IMR-90 (cell line): ENCODE measurements at regions not wholly inside any gene's neighbourhood (a gene's known extent, or its start where the extent isn't known, plus 50 kb on each side); places are given as distances from the start of the nearest gene placed in this dataset.

Source experiments
- ATAC-seq: fragments of 200-7000 bp; cut with Tn5 transposase; 2 replicates; pipeline ENCODE4 v1.9.1; 2020; ENCODE audit warnings: low read depth, mild to moderate bottlenecking, moderate library complexity
- BruUV-seq: library from RNA; stranded (reverse); fragments of 400-500 nt; replicated peaks from 2 replicates; lab custom pipeline; 2021; lab: Mats Ljungman, UMichigan
- CTCF ChIA-PET: fragments of 300-600 bp; formaldehyde crosslinking; extraction: SDS; loops from one replicate; lab custom pipeline; 2021; ENCODE audit warnings: antibody characterized with exemption; lab: Yijun Ruan, JAX
- POLR2A ChIA-PET: fragments of 300-600 bp; sonication (Branson Sonifier 250); formaldehyde crosslinking; loops from one replicate; lab custom pipeline; 2022; ENCODE audit warnings: antibody characterized with exemption; ENCODE audit not compliant: unreplicated experiment; lab: Charles Lee
- DNase-seq: peaks from one replicate; pipeline ENCODE4 v3.0.0; 2013
- H2AFZ ChIP-seq: replicated peaks from 2 replicates; pipeline ENCODE3; 2013; ENCODE audit warnings: low read length, mild to moderate bottlenecking; ENCODE audit not compliant: poor library complexity
- H2AK5ac ChIP-seq: 2 replicates; pipeline ENCODE4 v1.6.1; 2013; ENCODE audit warnings: low read depth, low read length, inconsistent platforms
- H2AK9ac ChIP-seq: replicated peaks from 2 replicates; pipeline ENCODE3; 2013; ENCODE audit warnings: mild to moderate bottlenecking, low read depth, low read length, moderate library complexity; ENCODE audit not compliant: poor library complexity
- H2BK120ac ChIP-seq: 2 replicates; pipeline ENCODE4 v1.6.1; 2013; ENCODE audit warnings: low read depth, low read length, inconsistent platforms
- H2BK15ac ChIP-seq: 3 replicates; pipeline ENCODE4 v1.6.1; 2013; ENCODE audit warnings: low read depth, low read length, inconsistent platforms
- H2BK20ac ChIP-seq: 2 replicates; pipeline ENCODE4 v1.6.1; 2013; ENCODE audit warnings: low read depth, mild to moderate bottlenecking, inconsistent platforms, low read length, moderate library complexity
- H2BK5ac ChIP-seq: 2 replicates; pipeline ENCODE4 v1.6.1; 2013; ENCODE audit warnings: mild to moderate bottlenecking, low read depth, low read length, inconsistent platforms; ENCODE audit not compliant: poor library complexity, severe bottlenecking
- H3K14ac ChIP-seq: replicated peaks from 2 replicates; pipeline ENCODE4 v1.6.1; 2013; ENCODE audit warnings: low read depth, low read length, inconsistent platforms
- H3K18ac ChIP-seq: 2 replicates; pipeline ENCODE4 v1.6.1; 2013; ENCODE audit warnings: low read depth, low read length, control low read depth
- H3K23ac ChIP-seq: 2 replicates; pipeline ENCODE4 v1.6.1; 2013; ENCODE audit warnings: low read depth, low read length, inconsistent platforms
- H3K27ac ChIP-seq: 2 replicates; pipeline ENCODE4 v1.5.1; 2013; ENCODE audit warnings: mild to moderate bottlenecking, control low read depth, low read length; ENCODE audit not compliant: insufficient read depth
- H3K27me3 ChIP-seq: 2 replicates; pipeline ENCODE4 v1.6.1; 2013; ENCODE audit warnings: low read length; ENCODE audit not compliant: control insufficient read depth, insufficient read depth
- H3K36me3 ChIP-seq: 2 replicates; pipeline ENCODE4 v1.6.1; 2013; ENCODE audit warnings: low read length, mixed read lengths; ENCODE audit not compliant: control insufficient read depth, insufficient read depth
- H3K4ac ChIP-seq: 2 replicates; pipeline ENCODE4 v1.6.1; 2013; ENCODE audit warnings: low read depth, low read length, inconsistent platforms
- H3K4me1 ChIP-seq: 2 replicates; pipeline ENCODE4 v1.6.1; 2013; ENCODE audit warnings: low read length, mixed read lengths; ENCODE audit not compliant: control insufficient read depth, insufficient read depth
- H3K4me2 ChIP-seq: 2 replicates; pipeline ENCODE4 v1.6.1; 2013; ENCODE audit warnings: low read depth, mild to moderate bottlenecking, control low read depth, low read length, moderate library complexity
- H3K4me3 ChIP-seq: 2 replicates; pipeline ENCODE4 v1.5.1; 2013; ENCODE audit warnings: low read depth, mild to moderate bottlenecking, control low read depth, low read length, moderate library complexity; ENCODE audit not compliant: insufficient read depth
- H3K56ac ChIP-seq: 2 replicates; pipeline ENCODE4 v1.6.1; 2013; ENCODE audit warnings: low read length, inconsistent platforms; ENCODE audit not compliant: insufficient read depth; ENCODE audit errors: extremely low read depth
- H3K79me1 ChIP-seq, 2 experiments: 2 replicates each; pipeline ENCODE4 v1.6.1; 2013; ENCODE audit warnings: low read length in 2 of 2, inconsistent platforms in 1 of 2, low read depth in 1 of 2
- H3K9ac ChIP-seq: 2 replicates; pipeline ENCODE4 v1.6.1; 2013; ENCODE audit warnings: low read depth, low read length, control low read depth
- H3K9me1 ChIP-seq: 2 replicates; pipeline ENCODE4 v1.6.1; 2013; ENCODE audit warnings: low read length, inconsistent platforms; ENCODE audit not compliant: insufficient read depth
- H3K9me3 ChIP-seq: 2 replicates; pipeline ENCODE4 v1.6.1; 2013; ENCODE audit warnings: low read length; ENCODE audit not compliant: control insufficient read depth, insufficient read depth
- H4K20me1 ChIP-seq: 2 replicates; pipeline ENCODE4 v1.6.1; 2013; ENCODE audit warnings: low read length, inconsistent platforms; ENCODE audit not compliant: insufficient read depth
- H4K5ac ChIP-seq: 2 replicates; pipeline ENCODE4 v1.6.1; 2013; ENCODE audit warnings: mild to moderate bottlenecking, low read depth, low read length, control low read depth
- H4K8ac ChIP-seq, 2 experiments: 2 replicates each; pipeline ENCODE4 v1.6.1; 2013; ENCODE audit warnings: low read depth in 2 of 2, low read length in 2 of 2, control low read depth in 1 of 2, inconsistent platforms in 1 of 2
- H4K91ac ChIP-seq: 2 replicates; pipeline ENCODE4 v1.6.1; 2013; ENCODE audit warnings: low read depth, low read length, inconsistent platforms; ENCODE audit not compliant: insufficient read depth
- BHLHE40 ChIP-seq: fragments of 150-350 bp; IDR thresholded peaks from 2 replicates; pipeline ENCODE4 v1.6.1; 2016; ENCODE audit warnings: mild to moderate bottlenecking, low read depth, low read length
- CEBPB ChIP-seq: IDR thresholded peaks from 2 replicates; pipeline ENCODE4 v1.6.1; 2012; ENCODE audit warnings: low read depth, low read length, improper control_type of control experiment
- CHD1 ChIP-seq: IDR thresholded peaks from 2 replicates; pipeline ENCODE4 v1.6.1; 2012; ENCODE audit warnings: low read depth, low read length, improper control_type of control experiment
- FOS ChIP-seq: fragments of 150-350 bp; IDR thresholded peaks from 2 replicates; pipeline ENCODE4 v1.6.1; 2016; ENCODE audit warnings: low read depth, low read length
- MAFK ChIP-seq: IDR thresholded peaks from 2 replicates; pipeline ENCODE4 v1.6.1; 2012; ENCODE audit warnings: low read depth, low read length, improper control_type of control experiment
- MAZ ChIP-seq: IDR thresholded peaks from 2 replicates; pipeline ENCODE4 v1.6.1; 2012; ENCODE audit warnings: low read depth, mild to moderate bottlenecking, low read length, improper control_type of control experiment, moderate library complexity, borderline replicate concordance
- MXI1 ChIP-seq: IDR thresholded peaks from 2 replicates; pipeline ENCODE4 v1.6.1; 2012; ENCODE audit warnings: low read depth, mild to moderate bottlenecking, low read length, moderate library complexity, borderline replicate concordance
- NFE2L2 ChIP-seq: fragments of 150-350 bp; IDR thresholded peaks from 2 replicates; pipeline ENCODE4 v1.6.1; 2016; ENCODE audit warnings: low read depth, mild to moderate bottlenecking, low read length
- POLR2A ChIP-seq: IDR thresholded peaks from 2 replicates; pipeline ENCODE4 v1.6.1; 2012; ENCODE audit warnings: mild to moderate bottlenecking, low read depth, low read length
- RAD21 ChIP-seq: IDR thresholded peaks from 2 replicates; pipeline ENCODE4 v1.6.1; 2012; ENCODE audit warnings: low read length, improper control_type of control experiment
- RFX5 ChIP-seq: IDR thresholded peaks from 2 replicates; pipeline ENCODE4 v1.8.0; 2012; ENCODE audit warnings: low read depth, mild to moderate bottlenecking, low read length, moderate library complexity
- SMC3 ChIP-seq: fragments of 150-350 bp; IDR thresholded peaks from 2 replicates; pipeline ENCODE4 v1.6.1; 2016; ENCODE audit warnings: low read depth, mild to moderate bottlenecking, antibody characterized with exemption, low read length, moderate library complexity
- USF2 ChIP-seq: fragments of 150-350 bp; IDR thresholded peaks from 2 replicates; pipeline ENCODE4 v1.6.1; 2017; ENCODE audit warnings: mild to moderate bottlenecking, antibody characterized with exemption, low read length, low read depth
- WGBS, 2 experiments: methylation state at CpG; one replicate each; pipeline versions ENCODE4 v1.1.5 to v1.1.7; 2013; ENCODE audit warnings: missing lambda C conversion rate in 2 of 2; ENCODE audit not compliant: insufficient read length in 1 of 2; ENCODE audit errors: extremely low coverage in 2 of 2; 5-methylcytosine and 5-hydroxymethylcytosine counted together
- dilution Hi-C: fragments of 300-500 bp; cut with HindIII; formaldehyde crosslinking; loops from one replicate; pipeline ENCODE4 v1.14.3; 2018; ENCODE audit warnings: low sequenced_read_pairs; ENCODE audit not compliant: unreplicated experiment
- in situ Hi-C: fragments of 300-500 bp; cut with MboI; formaldehyde crosslinking; loops from 3 replicates; pipeline ENCODE4 v1.14.3; 2019; ENCODE audit warnings: low sequenced_read_pairs, inconsistent platforms, mixed read lengths
- intact Hi-C: fragments of 100-400 bp; cut with micrococcal nuclease; formaldehyde crosslinking; loops from 2 replicates; pipeline ENCODE4 v1.10.0; 2022
- TF ChIP-seq, protein P1 (sequence below): conservative IDR thresholded peaks from 2 replicates; pipeline ENCODE4 v1.5.1; 2012; ENCODE audit warnings: mild to moderate bottlenecking, low read depth, low read length, improper control_type of control experiment
- TF ChIP-seq, protein P2 (sequence below): fragments of 150-350 bp; IDR thresholded peaks from 2 replicates; pipeline ENCODE4 v1.6.1; 2016; ENCODE audit warnings: low read depth, mild to moderate bottlenecking, low read length, moderate library complexity, borderline replicate concordance

GRCh38 chr14:30330033-30330432 is 228.9 kb upstream of the G2E3 start:
- no peaks in the 10 kb centered on the region for H3K36me3 ChIP-seq
- H3K23ac ChIP-seq = no peak overlapping the region
- CTCF ChIA-PET = interaction anchor here (1.0 kb wide), 1 partner anchor 9 kb away, joined by 3 read pairs; no protein-coding TSS in a partner anchor
- no peak overlapping the region for H3K18ac ChIP-seq
- no peak overlapping the region for H3K27ac ChIP-seq
- no peaks in the 10 kb centered on the region for H3K4me1 ChIP-seq
- no peak overlapping the region for H2AK9ac ChIP-seq
- DNase-seq = no peak
- H4K8ac ChIP-seq = no peak overlapping the region
- no TSS peak for BruUV-seq
- H4K20me1 ChIP-seq = no peaks in the 10 kb centered on the region
- no peak overlapping the region for H4K5ac ChIP-seq
- no peak overlapping the region for H4K91ac ChIP-seq
- TF ChIP-seq BHLHE40 = no peak
- TF ChIP-seq POLR2A = no peak
- no peak for TF ChIP-seq USF2
- no peak for TF ChIP-seq CHD1
- TF ChIP-seq CEBPB = no peak
- TF ChIP-seq, protein P1, sequence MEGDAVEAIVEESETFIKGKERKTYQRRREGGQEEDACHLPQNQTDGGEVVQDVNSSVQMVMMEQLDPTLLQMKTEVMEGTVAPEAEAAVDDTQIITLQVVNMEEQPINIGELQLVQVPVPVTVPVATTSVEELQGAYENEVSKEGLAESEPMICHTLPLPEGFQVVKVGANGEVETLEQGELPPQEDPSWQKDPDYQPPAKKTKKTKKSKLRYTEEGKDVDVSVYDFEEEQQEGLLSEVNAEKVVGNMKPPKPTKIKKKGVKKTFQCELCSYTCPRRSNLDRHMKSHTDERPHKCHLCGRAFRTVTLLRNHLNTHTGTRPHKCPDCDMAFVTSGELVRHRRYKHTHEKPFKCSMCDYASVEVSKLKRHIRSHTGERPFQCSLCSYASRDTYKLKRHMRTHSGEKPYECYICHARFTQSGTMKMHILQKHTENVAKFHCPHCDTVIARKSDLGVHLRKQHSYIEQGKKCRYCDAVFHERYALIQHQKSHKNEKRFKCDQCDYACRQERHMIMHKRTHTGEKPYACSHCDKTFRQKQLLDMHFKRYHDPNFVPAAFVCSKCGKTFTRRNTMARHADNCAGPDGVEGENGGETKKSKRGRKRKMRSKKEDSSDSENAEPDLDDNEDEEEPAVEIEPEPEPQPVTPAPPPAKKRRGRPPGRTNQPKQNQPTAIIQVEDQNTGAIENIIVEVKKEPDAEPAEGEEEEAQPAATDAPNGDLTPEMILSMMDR = no peak
- no peak for TF ChIP-seq MAFK
- TF ChIP-seq, protein P2, sequence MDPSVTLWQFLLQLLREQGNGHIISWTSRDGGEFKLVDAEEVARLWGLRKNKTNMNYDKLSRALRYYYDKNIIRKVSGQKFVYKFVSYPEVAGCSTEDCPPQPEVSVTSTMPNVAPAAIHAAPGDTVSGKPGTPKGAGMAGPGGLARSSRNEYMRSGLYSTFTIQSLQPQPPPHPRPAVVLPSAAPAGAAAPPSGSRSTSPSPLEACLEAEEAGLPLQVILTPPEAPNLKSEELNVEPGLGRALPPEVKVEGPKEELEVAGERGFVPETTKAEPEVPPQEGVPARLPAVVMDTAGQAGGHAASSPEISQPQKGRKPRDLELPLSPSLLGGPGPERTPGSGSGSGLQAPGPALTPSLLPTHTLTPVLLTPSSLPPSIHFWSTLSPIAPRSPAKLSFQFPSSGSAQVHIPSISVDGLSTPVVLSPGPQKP = no peak
- TF ChIP-seq FOS = no peak
- no peak for TF ChIP-seq RAD21
- TF ChIP-seq MAZ = no peak
- no peak for TF ChIP-seq NFE2L2
- no peak for TF ChIP-seq MXI1
- no peak for TF ChIP-seq SMC3
- no peak for TF ChIP-seq RFX5
- POLR2A ChIA-PET = no interaction called here
- intact Hi-C loops = no loop called here
- H2BK5ac ChIP-seq = no peak overlapping the region
- no peak overlapping the region for H2BK120ac ChIP-seq
- H3K14ac ChIP-seq = no peak overlapping the region
- ATAC-seq = no peak
- H3K56ac ChIP-seq = no peak overlapping the region
- H3K27me3 ChIP-seq = peaks cover 3% of the 10 kb centered on the region; the same call in 1 of the 2 replicates
- no CpG with 5 or more reads among the region's 6 CpGs for WGBS, 2 experiments
- H2AK5ac ChIP-seq = no peak overlapping the region
- in situ Hi-C loops = no loop called here
- no peaks in the 10 kb centered on the region for H3K79me1 ChIP-seq
- dilution Hi-C loops = no loop called here
- no peaks in the 10 kb centered on the region for H3K9me1 ChIP-seq
- no peak overlapping the region for H3K9ac ChIP-seq
- H2AFZ ChIP-seq = no peak overlapping the region
- H3K4me3 ChIP-seq = no peak overlapping the region
- no peak overlapping the region for H3K4ac ChIP-seq
- no peaks in the 10 kb centered on the region for H3K9me3 ChIP-seq
- no peak overlapping the region for H3K4me2 ChIP-seq
- no peak overlapping the region for H2BK20ac ChIP-seq
- no peak overlapping the region for H2BK15ac ChIP-seq
